IMR-90 (cell line): ENCODE measurements at regions not wholly inside any gene's neighbourhood (a gene's known extent, or its start where the extent isn't known, plus 50 kb on each side); places are given as distances from the start of the nearest gene placed in this dataset.

Experiments
- ATAC-seq: fragments of 200-7000 bp; cut with Tn5 transposase; 2 replicates; pipeline ENCODE4 v1.9.1; 2020; ENCODE audit warnings: low read depth, mild to moderate bottlenecking, moderate library complexity
- BruUV-seq: library from RNA; stranded (reverse); fragments of 400-500 nt; replicated peaks from 2 replicates; lab custom pipeline; 2021; lab: Mats Ljungman, UMichigan
- CTCF ChIA-PET: fragments of 300-600 bp; formaldehyde crosslinking; extraction: SDS; loops from one replicate; lab custom pipeline; 2021; ENCODE audit warnings: antibody characterized with exemption; lab: Yijun Ruan, JAX
- POLR2A ChIA-PET: fragments of 300-600 bp; sonication (Branson Sonifier 250); formaldehyde crosslinking; loops from one replicate; lab custom pipeline; 2022; ENCODE audit warnings: antibody characterized with exemption; ENCODE audit not compliant: unreplicated experiment; lab: Charles Lee
- DNase-seq: peaks from one replicate; pipeline ENCODE4 v3.0.0; 2013
- H2AFZ ChIP-seq: replicated peaks from 2 replicates; pipeline ENCODE3; 2013; ENCODE audit warnings: low read length, mild to moderate bottlenecking; ENCODE audit not compliant: poor library complexity
- H2AK5ac ChIP-seq: 2 replicates; pipeline ENCODE4 v1.6.1; 2013; ENCODE audit warnings: low read depth, low read length, inconsistent platforms
- H2AK9ac ChIP-seq: replicated peaks from 2 replicates; pipeline ENCODE3; 2013; ENCODE audit warnings: mild to moderate bottlenecking, low read depth, low read length, moderate library complexity; ENCODE audit not compliant: poor library complexity
- H2BK120ac ChIP-seq: 2 replicates; pipeline ENCODE4 v1.6.1; 2013; ENCODE audit warnings: low read depth, low read length, inconsistent platforms
- H2BK15ac ChIP-seq: 3 replicates; pipeline ENCODE4 v1.6.1; 2013; ENCODE audit warnings: low read depth, low read length, inconsistent platforms
- H2BK20ac ChIP-seq: 2 replicates; pipeline ENCODE4 v1.6.1; 2013; ENCODE audit warnings: low read depth, mild to moderate bottlenecking, inconsistent platforms, low read length, moderate library complexity
- H2BK5ac ChIP-seq: 2 replicates; pipeline ENCODE4 v1.6.1; 2013; ENCODE audit warnings: mild to moderate bottlenecking, low read depth, low read length, inconsistent platforms; ENCODE audit not compliant: poor library complexity, severe bottlenecking
- H3K14ac ChIP-seq: replicated peaks from 2 replicates; pipeline ENCODE4 v1.6.1; 2013; ENCODE audit warnings: low read depth, low read length, inconsistent platforms
- H3K18ac ChIP-seq: 2 replicates; pipeline ENCODE4 v1.6.1; 2013; ENCODE audit warnings: low read depth, low read length, control low read depth
- H3K23ac ChIP-seq: 2 replicates; pipeline ENCODE4 v1.6.1; 2013; ENCODE audit warnings: low read depth, low read length, inconsistent platforms
- H3K27ac ChIP-seq: 2 replicates; pipeline ENCODE4 v1.5.1; 2013; ENCODE audit warnings: mild to moderate bottlenecking, control low read depth, low read length; ENCODE audit not compliant: insufficient read depth
- H3K27me3 ChIP-seq: 2 replicates; pipeline ENCODE4 v1.6.1; 2013; ENCODE audit warnings: low read length; ENCODE audit not compliant: control insufficient read depth, insufficient read depth
- H3K36me3 ChIP-seq: 2 replicates; pipeline ENCODE4 v1.6.1; 2013; ENCODE audit warnings: low read length, mixed read lengths; ENCODE audit not compliant: control insufficient read depth, insufficient read depth
- H3K4ac ChIP-seq: 2 replicates; pipeline ENCODE4 v1.6.1; 2013; ENCODE audit warnings: low read depth, low read length, inconsistent platforms
- H3K4me1 ChIP-seq: 2 replicates; pipeline ENCODE4 v1.6.1; 2013; ENCODE audit warnings: low read length, mixed read lengths; ENCODE audit not compliant: control insufficient read depth, insufficient read depth
- H3K4me2 ChIP-seq: 2 replicates; pipeline ENCODE4 v1.6.1; 2013; ENCODE audit warnings: low read depth, mild to moderate bottlenecking, control low read depth, low read length, moderate library complexity
- H3K4me3 ChIP-seq: 2 replicates; pipeline ENCODE4 v1.5.1; 2013; ENCODE audit warnings: low read depth, mild to moderate bottlenecking, control low read depth, low read length, moderate library complexity; ENCODE audit not compliant: insufficient read depth
- H3K56ac ChIP-seq: 2 replicates; pipeline ENCODE4 v1.6.1; 2013; ENCODE audit warnings: low read length, inconsistent platforms; ENCODE audit not compliant: insufficient read depth; ENCODE audit errors: extremely low read depth
- H3K79me1 ChIP-seq, 2 experiments: 2 replicates each; pipeline ENCODE4 v1.6.1; 2013; ENCODE audit warnings: low read length in 2 of 2, inconsistent platforms in 1 of 2, low read depth in 1 of 2
- H3K9ac ChIP-seq: 2 replicates; pipeline ENCODE4 v1.6.1; 2013; ENCODE audit warnings: low read depth, low read length, control low read depth
- H3K9me1 ChIP-seq: 2 replicates; pipeline ENCODE4 v1.6.1; 2013; ENCODE audit warnings: low read length, inconsistent platforms; ENCODE audit not compliant: insufficient read depth
- H3K9me3 ChIP-seq: 2 replicates; pipeline ENCODE4 v1.6.1; 2013; ENCODE audit warnings: low read length; ENCODE audit not compliant: control insufficient read depth, insufficient read depth
- H4K20me1 ChIP-seq: 2 replicates; pipeline ENCODE4 v1.6.1; 2013; ENCODE audit warnings: low read length, inconsistent platforms; ENCODE audit not compliant: insufficient read depth
- H4K5ac ChIP-seq: 2 replicates; pipeline ENCODE4 v1.6.1; 2013; ENCODE audit warnings: mild to moderate bottlenecking, low read depth, low read length, control low read depth
- H4K8ac ChIP-seq, 2 experiments: 2 replicates each; pipeline ENCODE4 v1.6.1; 2013; ENCODE audit warnings: low read depth in 2 of 2, low read length in 2 of 2, control low read depth in 1 of 2, inconsistent platforms in 1 of 2
- H4K91ac ChIP-seq: 2 replicates; pipeline ENCODE4 v1.6.1; 2013; ENCODE audit warnings: low read depth, low read length, inconsistent platforms; ENCODE audit not compliant: insufficient read depth
- BHLHE40 ChIP-seq: fragments of 150-350 bp; IDR thresholded peaks from 2 replicates; pipeline ENCODE4 v1.6.1; 2016; ENCODE audit warnings: mild to moderate bottlenecking, low read depth, low read length
- CEBPB ChIP-seq: IDR thresholded peaks from 2 replicates; pipeline ENCODE4 v1.6.1; 2012; ENCODE audit warnings: low read depth, low read length, improper control_type of control experiment
- CHD1 ChIP-seq: IDR thresholded peaks from 2 replicates; pipeline ENCODE4 v1.6.1; 2012; ENCODE audit warnings: low read depth, low read length, improper control_type of control experiment
- FOS ChIP-seq: fragments of 150-350 bp; IDR thresholded peaks from 2 replicates; pipeline ENCODE4 v1.6.1; 2016; ENCODE audit warnings: low read depth, low read length
- MAZ ChIP-seq: IDR thresholded peaks from 2 replicates; pipeline ENCODE4 v1.6.1; 2012; ENCODE audit warnings: low read depth, mild to moderate bottlenecking, low read length, improper control_type of control experiment, moderate library complexity, borderline replicate concordance
- MXI1 ChIP-seq: IDR thresholded peaks from 2 replicates; pipeline ENCODE4 v1.6.1; 2012; ENCODE audit warnings: low read depth, mild to moderate bottlenecking, low read length, moderate library complexity, borderline replicate concordance
- NFE2L2 ChIP-seq: fragments of 150-350 bp; IDR thresholded peaks from 2 replicates; pipeline ENCODE4 v1.6.1; 2016; ENCODE audit warnings: low read depth, mild to moderate bottlenecking, low read length
- RAD21 ChIP-seq: IDR thresholded peaks from 2 replicates; pipeline ENCODE4 v1.6.1; 2012; ENCODE audit warnings: low read length, improper control_type of control experiment
- RFX5 ChIP-seq: IDR thresholded peaks from 2 replicates; pipeline ENCODE4 v1.8.0; 2012; ENCODE audit warnings: low read depth, mild to moderate bottlenecking, low read length, moderate library complexity
- USF2 ChIP-seq: fragments of 150-350 bp; IDR thresholded peaks from 2 replicates; pipeline ENCODE4 v1.6.1; 2017; ENCODE audit warnings: mild to moderate bottlenecking, antibody characterized with exemption, low read length, low read depth
- WGBS, 2 experiments: methylation state at CpG; one replicate each; pipeline versions ENCODE4 v1.1.5 to v1.1.7; 2013; ENCODE audit warnings: missing lambda C conversion rate in 2 of 2; ENCODE audit not compliant: insufficient read length in 1 of 2; ENCODE audit errors: extremely low coverage in 2 of 2; 5-methylcytosine and 5-hydroxymethylcytosine counted together
- dilution Hi-C: fragments of 300-500 bp; cut with HindIII; formaldehyde crosslinking; loops from one replicate; pipeline ENCODE4 v1.14.3; 2018; ENCODE audit warnings: low sequenced_read_pairs; ENCODE audit not compliant: unreplicated experiment
- in situ Hi-C: fragments of 300-500 bp; cut with MboI; formaldehyde crosslinking; loops from 3 replicates; pipeline ENCODE4 v1.14.3; 2019; ENCODE audit warnings: low sequenced_read_pairs, inconsistent platforms, mixed read lengths
- intact Hi-C: fragments of 100-400 bp; cut with micrococcal nuclease; formaldehyde crosslinking; loops from 2 replicates; pipeline ENCODE4 v1.10.0; 2022

GRCh38 chr18:39486268-39486667 lies 1920.7 kb upstream of the CELF4 start:
- no CpG with 5 or more reads among the region's 3 CpGs for WGBS, 2 experiments
- intact Hi-C loops = loop anchor here (10.0 kb wide), 1 partner anchor 359 kb away; no protein-coding TSS in a partner anchor
- Histone ChIP-seq H4K91ac (no peak overlapping the region), H2BK5ac (no peak overlapping the region), H2AK9ac (no peak overlapping the region), H3K9ac (no peak overlapping the region), H3K9me1 (no peaks in the 10 kb centered on the region), H3K23ac (no peak overlapping the region), H4K20me1 (no peaks in the 10 kb centered on the region), H3K4ac (no peak overlapping the region), H4K8ac (no peak overlapping the region), H3K4me3 (no peak overlapping the region), H3K79me1 (no peaks in the 10 kb centered on the region), H3K18ac (no peak overlapping the region; the same call in 1 of the 2 replicates), H3K9me3 (no peaks in the 10 kb centered on the region), H2AFZ (no peak overlapping the region), H3K14ac (no peak overlapping the region), H4K5ac (no peak overlapping the region), H3K36me3 (no peaks in the 10 kb centered on the region), H3K56ac (no peak overlapping the region), H3K4me1 (0 out of 2 replicates have a peak, but pooled peaks cover 1% of the 10 kb centered on the region), H2BK120ac (no peak overlapping the region), H2AK5ac (no peak overlapping the region), H3K4me2 (no peak overlapping the region), H2BK15ac (no peak overlapping the region), H3K27me3 (no peaks in the 10 kb centered on the region), H3K27ac (no peak overlapping the region), H2BK20ac (no peak overlapping the region)
- in situ Hi-C loops = no loop called here
- dilution Hi-C loops = no loop called here
- no TSS peak for BruUV-seq
- ChIA-PET POLR2A (no interaction called here), CTCF (no interaction called here)
- ATAC-seq (no peak), DNase-seq (no peak)
- TF ChIP-seq RFX5 (no peak), CEBPB (no peak), FOS (no peak), MAZ (no peak), MXI1 (no peak), CHD1 (no peak), NFE2L2 (no peak), USF2 (no peak), RAD21 (no peak), BHLHE40 (no peak)
